Ovary (tissue), 7 donors: ENCODE measurements at regions not wholly inside any gene's neighbourhood (a gene's known extent, or its start where the extent isn't known, plus 50 kb on each side); places are given as distances from the start of the nearest gene placed in this dataset.

ENCODE experiments used
- DNase-seq, 5 donors: peaks; one replicate each; pipeline ENCODE4 v3.0.0-alpha.2; 2019 to 2020
- H3K27ac ChIP-seq, 2 donors: fragments of 200-600 bp; one replicate each; pipeline versions ENCODE4 v1.5.1 to v1.8.0; 2019 to 2022
- H3K27me3 ChIP-seq: fragments of 200-600 bp; one replicate; pipeline ENCODE4 v1.8.0; 2022
- H3K36me3 ChIP-seq: fragments of 200-600 bp; sonication (generic); one replicate; pipeline ENCODE4 v1.5.1; 2019
- H3K4me1 ChIP-seq: one replicate; pipeline ENCODE4 v1.8.1; 2013; ENCODE audit warnings: mild to moderate bottlenecking, moderate library complexity; ENCODE audit not compliant: insufficient read depth
- H3K4me3 ChIP-seq: fragments of 200-600 bp; sonication (generic); one replicate; pipeline ENCODE4 v1.5.1; 2017
- H3K9me3 ChIP-seq, 2 donors: fragments of 200-600 bp in 1 of 2; sonication (generic) in 1 of 2; one replicate each; pipeline versions ENCODE4 v1.5.1 to v1.8.1; 2013 to 2019; ENCODE audit warnings: mild to moderate bottlenecking in 1 of 2, moderate library complexity in 1 of 2
- EP300 ChIP-seq: sonication (generic); formaldehyde crosslinking; IDR thresholded peaks from one replicate; pipeline ENCODE4 v1.6.1; 2017; ENCODE audit warnings: antibody characterized with exemption
- POLR2A ChIP-seq: fragments of 450-650 bp; IDR thresholded peaks from one replicate; pipeline ENCODE4 v1.6.1; 2017; ENCODE audit warnings: antibody characterized with exemption, mild to moderate bottlenecking, moderate library complexity
- WGBS, 3 donors: extraction: QIAGEN DNeasy Blood & Tissue Kit in 1 of 3; methylation state at CpG; one replicate each; pipeline versions ENCODE4 v1.1.5 to v1.1.7; 2013 to 2017; 5-methylcytosine and 5-hydroxymethylcytosine counted together
- intact Hi-C, 4 donors: fragments of 100-400 bp; cut with DNase I; formaldehyde crosslinking; loops; one replicate each; pipeline versions ENCODE4 v1.11.0 to v1.15.1; 2022 to 2023
- TF ChIP-seq, protein P1 (sequence below), 3 donors: fragments of 450-650 bp in 2 of 3; fragments of 200-600 bp in 1 of 3; IDR thresholded peaks; one replicate each; pipeline versions ENCODE4 v1.5.1 to v1.8.0; 2016 to 2022; ENCODE audit warnings: antibody characterized with exemption in 3 of 3, mild to moderate bottlenecking in 1 of 3
- donor health status: DM: no; HTN: no; CAD: no; lungs with moderate emphysema.
- donor health status: DM: no; HTN: no; CAD: no.
- donor health status: Bipolar disorder and iron deficiency.
- donor health status: DM: no; HTN: no; CAD: no.
- donor health status: DM: yes; HTN: yes; CAD: no.

DNA sequence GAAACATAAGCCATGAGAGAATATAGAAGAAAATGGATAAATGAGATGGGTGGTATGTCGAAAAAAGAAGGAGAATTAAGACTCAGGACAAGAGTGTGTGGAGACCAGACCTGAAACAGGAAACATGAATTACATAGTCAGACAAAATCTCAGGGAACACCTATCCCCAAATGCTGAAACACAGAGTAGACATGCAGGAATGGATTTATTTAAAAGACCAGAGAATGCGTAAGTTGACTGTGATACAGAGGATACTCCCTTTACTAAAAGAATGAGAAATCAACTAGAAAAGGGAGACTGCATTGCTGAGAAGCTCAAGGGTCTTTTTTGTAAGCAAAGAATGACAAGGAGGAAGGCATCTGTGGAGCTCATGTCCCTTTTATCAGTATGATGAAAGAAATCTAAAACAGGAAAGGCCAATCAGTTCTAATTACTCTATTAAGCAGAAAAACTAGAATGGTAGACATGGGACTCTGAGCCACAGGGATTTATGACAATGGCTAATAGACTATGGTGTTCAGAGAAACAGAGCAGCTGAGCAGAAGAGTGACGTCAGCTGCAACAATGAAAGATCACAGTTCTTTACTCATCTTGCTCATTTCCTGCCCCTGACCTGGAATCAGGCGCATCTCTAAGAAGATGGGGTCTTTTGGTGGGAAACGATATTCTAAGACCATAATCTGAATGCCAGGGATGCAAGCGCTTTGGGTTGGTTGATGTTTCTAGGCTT lies 138.9 kb upstream of the DHRS4 start:
- Histone ChIP-seq H3K4me3 (no peak overlapping the region), H3K27ac (no peak overlapping the region), H3K27me3 (no peaks in the 10 kb centered on the region), H3K9me3 (peaks cover 0 to 3% of the 10 kb centered on the region in 2 donors), H3K4me1 (no peaks in the 10 kb centered on the region), H3K36me3 (no peaks in the 10 kb centered on the region)
- intact Hi-C loops: no loop called here
- no peak for DNase-seq
- WGBS, 3 donors: 90 to 95% (median 95%) methylated on average over 6 of the region's 6 CpGs
- no peak for TF ChIP-seq POLR2A

DNA sequence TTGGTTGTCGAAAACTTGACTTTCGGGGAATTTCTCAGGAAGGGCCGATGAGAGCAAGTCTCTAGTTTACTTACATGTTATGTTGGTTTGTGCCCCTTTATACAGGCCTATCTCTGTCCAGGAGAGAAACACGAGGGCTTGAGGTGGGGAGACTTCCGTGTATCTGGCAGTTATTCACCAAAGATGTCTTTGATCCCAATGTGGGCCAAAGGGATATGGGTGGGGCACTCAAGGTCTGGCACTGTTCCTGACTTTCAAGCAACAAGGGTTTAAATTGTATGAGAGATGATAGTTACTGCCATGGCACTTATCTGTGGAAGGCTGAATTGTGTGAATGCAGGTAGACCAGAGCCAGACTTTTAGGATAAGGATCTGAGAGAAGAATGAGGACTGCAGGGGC lies 137.2 kb upstream of the DHRS4 start:
- 87 to 93% (median 89%) methylated on average over 5 of the region's 5 CpGs for WGBS, 3 donors
- intact Hi-C loops: no loop called here
- no peak for TF ChIP-seq EP300
- no peak for TF ChIP-seq POLR2A
- TF ChIP-seq, protein P1, sequence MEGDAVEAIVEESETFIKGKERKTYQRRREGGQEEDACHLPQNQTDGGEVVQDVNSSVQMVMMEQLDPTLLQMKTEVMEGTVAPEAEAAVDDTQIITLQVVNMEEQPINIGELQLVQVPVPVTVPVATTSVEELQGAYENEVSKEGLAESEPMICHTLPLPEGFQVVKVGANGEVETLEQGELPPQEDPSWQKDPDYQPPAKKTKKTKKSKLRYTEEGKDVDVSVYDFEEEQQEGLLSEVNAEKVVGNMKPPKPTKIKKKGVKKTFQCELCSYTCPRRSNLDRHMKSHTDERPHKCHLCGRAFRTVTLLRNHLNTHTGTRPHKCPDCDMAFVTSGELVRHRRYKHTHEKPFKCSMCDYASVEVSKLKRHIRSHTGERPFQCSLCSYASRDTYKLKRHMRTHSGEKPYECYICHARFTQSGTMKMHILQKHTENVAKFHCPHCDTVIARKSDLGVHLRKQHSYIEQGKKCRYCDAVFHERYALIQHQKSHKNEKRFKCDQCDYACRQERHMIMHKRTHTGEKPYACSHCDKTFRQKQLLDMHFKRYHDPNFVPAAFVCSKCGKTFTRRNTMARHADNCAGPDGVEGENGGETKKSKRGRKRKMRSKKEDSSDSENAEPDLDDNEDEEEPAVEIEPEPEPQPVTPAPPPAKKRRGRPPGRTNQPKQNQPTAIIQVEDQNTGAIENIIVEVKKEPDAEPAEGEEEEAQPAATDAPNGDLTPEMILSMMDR (IDR thresholded peaks at IDR 0.05): no peak
- no peak overlapping the region for H3K4me3 ChIP-seq
- DNase-seq: no peak
- no peaks in the 10 kb centered on the region for H3K27me3 ChIP-seq
- H3K27ac ChIP-seq: no peak overlapping the region
- H3K9me3 ChIP-seq: peaks cover 0 to 3% of the 10 kb centered on the region in 2 donors
- no peaks in the 10 kb centered on the region for H3K4me1 ChIP-seq
- no peaks in the 10 kb centered on the region for H3K36me3 ChIP-seq

- intact Hi-C loops: no loop called here
- 69 to 73% (median 69%) methylated on average over 4 of the region's 4 CpGs for WGBS, 3 donors
- TF ChIP-seq EP300 (no peak), POLR2A (no peak)
- TF ChIP-seq, protein P1 (IDR thresholded peaks at IDR 0.05): no peak
Observed at GRCh38 chr14:23817164-23817767, 136.3 kb upstream of the DHRS4 start.

DNA sequence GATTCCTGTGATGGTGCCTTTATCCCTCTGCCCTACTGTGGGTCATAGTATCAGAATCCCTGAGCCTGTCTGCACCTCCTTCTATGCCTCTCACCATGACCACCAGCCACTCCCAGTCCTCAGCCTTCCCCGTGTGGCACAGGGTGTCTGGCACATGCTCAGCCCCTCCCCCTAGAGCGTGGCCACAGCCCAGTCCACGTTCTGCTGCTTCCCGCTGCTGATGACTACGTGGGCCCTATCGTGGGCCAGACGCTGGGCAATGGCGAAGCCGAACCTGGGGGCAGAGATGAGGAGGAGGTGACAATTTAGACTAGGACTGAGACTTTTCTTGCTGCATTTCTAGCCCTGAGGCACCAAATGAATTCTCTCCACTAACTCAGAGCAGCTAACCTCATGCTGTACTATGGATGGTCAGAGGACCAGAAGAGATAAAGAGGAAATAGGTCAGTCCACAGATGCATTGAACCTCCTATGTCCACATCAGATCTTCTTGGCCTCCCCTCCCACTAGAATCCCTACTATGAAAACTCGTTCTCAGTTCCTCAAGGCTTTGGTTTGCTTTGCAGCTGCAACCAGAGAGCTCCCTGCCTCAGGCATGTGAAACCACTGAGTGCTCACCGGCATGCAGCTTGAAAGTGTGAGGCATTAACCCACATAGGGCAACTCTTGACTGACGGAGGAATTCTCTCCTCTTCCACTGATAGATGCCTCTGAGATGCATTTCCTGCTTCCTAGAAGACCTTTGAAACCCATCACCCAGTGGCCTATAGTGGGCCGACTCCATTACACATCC lies 126.3 kb upstream of the DHRS4 start:
- Histone ChIP-seq H3K4me1 (no peaks in the 10 kb centered on the region), H3K27me3 (no peaks in the 10 kb centered on the region), H3K27ac (no peak overlapping the region), H3K4me3 (no peak overlapping the region), H3K36me3 (no peaks in the 10 kb centered on the region), H3K9me3 (no peaks in the 10 kb centered on the region)
- DNase-seq: no peak
- intact Hi-C loops: no loop called here
- TF ChIP-seq, protein P1 (IDR thresholded peaks at IDR 0.05): no peak
- TF ChIP-seq EP300 (no peak), POLR2A (no peak)
- 91 to 95% (median 92%) methylated on average over 13 of the region's 13 CpGs for WGBS, 3 donors

More at GRCh38 chr14:23817164-23817767, 136.3 kb upstream of the DHRS4 start:
- DNase-seq: no peak
- Histone ChIP-seq H3K4me3 (no peak overlapping the region), H3K27ac (no peak overlapping the region), H3K27me3 (no peaks in the 10 kb centered on the region), H3K4me1 (no peaks in the 10 kb centered on the region), H3K9me3 (peaks cover 0 to 3% of the 10 kb centered on the region in 2 donors), H3K36me3 (no peaks in the 10 kb centered on the region)
